Upper lobe of left lung (tissue), 6 donors: ENCODE measurements at regions not wholly inside any gene's neighbourhood (a gene's known extent, or its start where the extent isn't known, plus 50 kb on each side); places are given as distances from the start of the nearest gene placed in this dataset.

Experiments used
- ATAC-seq, 2 donors: fragments of 200-7000 bp; cut with Tn5 transposase; one replicate each; pipeline ENCODE4 v1.9.1; 2022; ENCODE audit warnings: mild to moderate bottlenecking in 2 of 2, moderate library complexity in 2 of 2; ENCODE audit not compliant: low FRiP score in 2 of 2
- DNase-seq, 2 donors: peaks; one replicate each; pipeline ENCODE4 v3.0.0-alpha.2; 2019 to 2020
- H3K27ac ChIP-seq, 4 donors: fragments of 200-600 bp; sonication (generic); one replicate each; pipeline ENCODE4 v1.5.1; 2016 to 2019
- H3K27me3 ChIP-seq, 4 donors: fragments of 200-600 bp; sonication (generic); one replicate each; pipeline ENCODE4 v1.5.1; 2017 to 2019
- H3K36me3 ChIP-seq, 4 donors: fragments of 200-600 bp; sonication (generic); one replicate each; pipeline ENCODE4 v1.5.1; 2016 to 2019
- H3K4me1 ChIP-seq, 4 donors: fragments of 200-600 bp; sonication (generic); one replicate each; pipeline ENCODE4 v1.5.1; 2018 to 2019
- H3K4me3 ChIP-seq, 4 donors: fragments of 200-600 bp; sonication (generic); one replicate each; pipeline ENCODE4 v1.5.1; 2017 to 2019; ENCODE audit warnings: mild to moderate bottlenecking in 2 of 4, moderate library complexity in 1 of 4
- H3K9me3 ChIP-seq, 4 donors: fragments of 200-600 bp; sonication (generic); one replicate each; pipeline ENCODE4 v1.5.1; 2018 to 2019
- EP300 ChIP-seq, 4 donors: sonication (generic); formaldehyde crosslinking; IDR thresholded peaks; one replicate each; pipeline ENCODE4 v1.5.1; 2017; ENCODE audit warnings: antibody characterized with exemption in 4 of 4, control low read depth in 2 of 4
- POLR2A ChIP-seq, 4 donors: fragments of 450-650 bp; IDR thresholded peaks; one replicate each; pipeline ENCODE4 v1.5.1; 2016 to 2017; ENCODE audit warnings: antibody characterized with exemption in 4 of 4, mild to moderate bottlenecking in 2 of 4
- POLR2AphosphoS5 ChIP-seq, 2 donors: sonication (generic); formaldehyde crosslinking; IDR thresholded peaks; one replicate each; pipeline ENCODE4 v1.5.1; 2017; ENCODE audit warnings: antibody characterized with exemption in 2 of 2
- WGBS, 2 donors: methylation state at CpG; one replicate each; pipeline ENCODE4 v1.1.5; 2017 to 2018; 5-methylcytosine and 5-hydroxymethylcytosine counted together
- TF ChIP-seq, protein P1 (sequence below), 6 experiments: fragments of 450-650 bp in 4 of 6; fragments of 200-600 bp in 2 of 6; sonication (generic) in 2 of 6; IDR thresholded peaks; one replicate each; pipeline ENCODE4 v1.5.1; 2016 to 2019; ENCODE audit warnings: antibody characterized with exemption in 6 of 6
- donor health status: DM: no; HTN: no; CAD: no; lungs with moderate emphysema.
- donor health status: DM: no; HTN: yes; CAD: no; lungs with severe emphysema.

DNA sequence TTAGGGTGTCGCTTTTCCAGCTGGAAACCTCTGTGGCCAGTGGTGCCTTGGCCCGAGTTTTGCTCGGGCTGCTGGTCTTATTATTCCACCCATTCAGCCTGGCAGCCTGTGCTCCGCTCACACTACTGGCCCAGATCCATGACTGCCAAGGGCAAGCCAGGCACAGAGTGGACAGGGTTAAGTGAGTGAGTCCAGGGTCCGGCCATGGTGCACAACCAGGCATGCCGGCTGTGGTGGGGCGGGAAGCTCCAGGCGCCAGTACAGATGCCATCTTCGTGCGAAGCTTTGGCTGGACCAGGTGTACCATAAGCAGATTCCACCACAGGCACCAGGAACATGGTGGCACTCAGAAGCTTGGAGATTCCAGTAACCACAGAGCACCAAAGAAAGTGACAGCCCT is 580.2 kb upstream of the FAM174A start:
- peak; percentile 42 to 54 for ATAC-seq
- no peaks in the 10 kb centered on the region for H3K36me3 ChIP-seq
- no peak overlapping the region for H3K27ac ChIP-seq
- H3K27me3 ChIP-seq = no peaks in the 10 kb centered on the region
- no peaks in the 10 kb centered on the region for H3K4me1 ChIP-seq
- peak in 1 of 2 donors; percentile 37 for DNase-seq
- 82 to 97% methylated on average over 6 to 10 of the region's 10 CpGs for WGBS, 2 donors
- TF ChIP-seq EP300 (IDR thresholded peaks at IDR 0.05) = no peak
- TF ChIP-seq, protein P1, sequence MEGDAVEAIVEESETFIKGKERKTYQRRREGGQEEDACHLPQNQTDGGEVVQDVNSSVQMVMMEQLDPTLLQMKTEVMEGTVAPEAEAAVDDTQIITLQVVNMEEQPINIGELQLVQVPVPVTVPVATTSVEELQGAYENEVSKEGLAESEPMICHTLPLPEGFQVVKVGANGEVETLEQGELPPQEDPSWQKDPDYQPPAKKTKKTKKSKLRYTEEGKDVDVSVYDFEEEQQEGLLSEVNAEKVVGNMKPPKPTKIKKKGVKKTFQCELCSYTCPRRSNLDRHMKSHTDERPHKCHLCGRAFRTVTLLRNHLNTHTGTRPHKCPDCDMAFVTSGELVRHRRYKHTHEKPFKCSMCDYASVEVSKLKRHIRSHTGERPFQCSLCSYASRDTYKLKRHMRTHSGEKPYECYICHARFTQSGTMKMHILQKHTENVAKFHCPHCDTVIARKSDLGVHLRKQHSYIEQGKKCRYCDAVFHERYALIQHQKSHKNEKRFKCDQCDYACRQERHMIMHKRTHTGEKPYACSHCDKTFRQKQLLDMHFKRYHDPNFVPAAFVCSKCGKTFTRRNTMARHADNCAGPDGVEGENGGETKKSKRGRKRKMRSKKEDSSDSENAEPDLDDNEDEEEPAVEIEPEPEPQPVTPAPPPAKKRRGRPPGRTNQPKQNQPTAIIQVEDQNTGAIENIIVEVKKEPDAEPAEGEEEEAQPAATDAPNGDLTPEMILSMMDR (IDR thresholded peaks at IDR 0.05) = no peak
- no peak for TF ChIP-seq POLR2A (IDR thresholded peaks at IDR 0.05)
- TF ChIP-seq POLR2AphosphoS5 (IDR thresholded peaks at IDR 0.05) = no peak
- H3K9me3 ChIP-seq = no peaks in the 10 kb centered on the region
- no peak overlapping the region for H3K4me3 ChIP-seq

- peak in 1 of 2 donors; percentile 12 for ATAC-seq
- TF ChIP-seq POLR2A (IDR thresholded peaks at IDR 0.05) (no peak), POLR2AphosphoS5 (IDR thresholded peaks at IDR 0.05) (no peak)
- TF ChIP-seq, protein P1 (IDR thresholded peaks at IDR 0.05) = no peak
- Histone ChIP-seq H3K36me3 (no peaks in the 10 kb centered on the region), H3K9me3 (no peaks in the 10 kb centered on the region), H3K27ac (no peak overlapping the region), H3K4me3 (no peak overlapping the region), H3K27me3 (no peaks in the 10 kb centered on the region), H3K4me1 (no peaks in the 10 kb centered on the region)
- 86 to 88% methylated on average over 7 to 12 of the region's 12 CpGs for WGBS, 2 donors
- DNase-seq = peak in 1 of 2 donors; percentile 52
Measured at GRCh38 chr5:99949969-99950524, 585.1 kb upstream of the FAM174A start.

- H3K27me3 ChIP-seq = no peaks in the 10 kb centered on the region
- no peaks in the 10 kb centered on the region for H3K4me1 ChIP-seq
- H3K4me3 ChIP-seq = no peak overlapping the region
- no peaks in the 10 kb centered on the region for H3K9me3 ChIP-seq
- H3K27ac ChIP-seq = no peak overlapping the region
- no peaks in the 10 kb centered on the region for H3K36me3 ChIP-seq
- ATAC-seq (no peak), DNase-seq (no peak)
- TF ChIP-seq POLR2AphosphoS5 (IDR thresholded peaks at IDR 0.05) = no peak
- no peak for TF ChIP-seq POLR2A (IDR thresholded peaks at IDR 0.05)
- TF ChIP-seq EP300 (IDR thresholded peaks at IDR 0.05) = no peak
- TF ChIP-seq, protein P1 (IDR thresholded peaks at IDR 0.05) = no peak
- 93 to 97% methylated on average over 5 of the region's 5 CpGs for WGBS, 2 donors
Measured at GRCh38 chr5:99949361-99949760, 585.8 kb upstream of the FAM174A start.

- TF ChIP-seq POLR2A (IDR thresholded peaks at IDR 0.05) = no peak
- TF ChIP-seq, protein P1 (IDR thresholded peaks at IDR 0.05) = no peak
- no peak for TF ChIP-seq EP300 (IDR thresholded peaks at IDR 0.05)
- no peak for TF ChIP-seq POLR2AphosphoS5 (IDR thresholded peaks at IDR 0.05)
- no peaks in the 10 kb centered on the region for H3K9me3 ChIP-seq
- no peak overlapping the region for H3K4me3 ChIP-seq
- ATAC-seq (no peak), DNase-seq (no peak)
- no peaks in the 10 kb centered on the region for H3K36me3 ChIP-seq
- H3K27ac ChIP-seq = no peak overlapping the region
- H3K27me3 ChIP-seq = no peaks in the 10 kb centered on the region
- 78 to 89% methylated on average over 2 of the region's 2 CpGs for WGBS, 2 donors
- no peaks in the 10 kb centered on the region for H3K4me1 ChIP-seq
Measured at GRCh38 chr5:99948850-99949249, 586.3 kb upstream of the FAM174A start.
